ENCODE measurements at regions not wholly inside any gene's neighbourhood (a gene's known extent, or its start where the extent isn't known, plus 50 kb on each side); places are given as distances from the start of the nearest gene placed in this dataset.

- no peaks in the 10 kb centered on the region for H3K27me3 Mint-ChIP-seq (ENCODE audit: insufficient read depth)
- H3K9me3 Mint-ChIP-seq: no peaks in the 10 kb centered on the region
- H3K4me1 ChIP-seq (ENCODE audit: control insufficient read depth, insufficient read depth, low read length): no peaks in the 10 kb centered on the region
Measured at GRCh38 chr1:79551321-79551720, 544.8 kb upstream of the ADGRL4 start.

GRCh38 chr1:79550402-79550801 lies 543.9 kb upstream of the ADGRL4 start:
- Histone ChIP-seq H3K4me1 (ENCODE audit: control insufficient read depth, insufficient read depth, low read length) (no peaks in the 10 kb centered on the region), H3K27ac (ENCODE audit: low read depth, low read length) (no peak overlapping the region), H3K27me3 (ENCODE audit: control insufficient read depth, insufficient read depth, low read length, poor library complexity, severe bottlenecking) (no peaks in the 10 kb centered on the region), H3K9ac (ENCODE audit: extremely low read depth, low read length, poor library complexity, severe bottlenecking) (no peak overlapping the region), H3K9me3 (ENCODE audit: control insufficient read depth, low read length) (no peaks in the 10 kb centered on the region), H3K36me3 (ENCODE audit: control insufficient read depth, insufficient read depth, low read length) (no peaks in the 10 kb centered on the region), H3K4me3 (ENCODE audit: low read length) (no peak overlapping the region)
- 98 to 100% methylated on average over 1 to 6 of the region's 6 CpGs for WGBS, 2 experiments (ENCODE audit: insufficient coverage in 1 of 2, insufficient read length in 1 of 2)
- no peaks in the 10 kb centered on the region for H3K27me3 Mint-ChIP-seq (ENCODE audit: insufficient read depth)
- no peak for TF ChIP-seq CTCF (conservative IDR thresholded peaks at IDR 0.05)
- H3K4me1 Mint-ChIP-seq: no peaks in the 10 kb centered on the region
- H3K4me3 Mint-ChIP-seq: no peak overlapping the region
- H3K36me3 Mint-ChIP-seq (ENCODE audit: low read depth): no peaks in the 10 kb centered on the region
- no peak overlapping the region for H3K27ac Mint-ChIP-seq
- DNase-seq: no peak
- H3K9me3 Mint-ChIP-seq: no peaks in the 10 kb centered on the region

More at GRCh38 chr1:79551321-79551720, 544.8 kb upstream of the ADGRL4 start:
- Mint-ChIP-seq H3K4me1 (no peaks in the 10 kb centered on the region), H3K36me3 (ENCODE audit: low read depth) (no peaks in the 10 kb centered on the region), H3K27ac (no peak overlapping the region), H3K4me3 (no peak overlapping the region)
- no peaks in the 10 kb centered on the region for H3K9me3 ChIP-seq (ENCODE audit: control insufficient read depth, low read length)
- no peak for TF ChIP-seq CTCF (conservative IDR thresholded peaks at IDR 0.05)
- no peaks in the 10 kb centered on the region for H3K36me3 ChIP-seq (ENCODE audit: control insufficient read depth, insufficient read depth, low read length)
- H3K4me3 ChIP-seq (ENCODE audit: low read length): no peak overlapping the region
- H3K27ac ChIP-seq (ENCODE audit: low read depth, low read length): no peak overlapping the region
- DNase-seq: no peak
- 50 to 64% methylated on average over 2 to 3 of the region's 3 CpGs for WGBS, 2 experiments (ENCODE audit: insufficient coverage in 1 of 2, insufficient read length in 1 of 2)
- H3K27me3 ChIP-seq (ENCODE audit: control insufficient read depth, insufficient read depth, low read length, poor library complexity, severe bottlenecking): no peaks in the 10 kb centered on the region
- no peak overlapping the region for H3K9ac ChIP-seq (ENCODE audit: extremely low read depth, low read length, poor library complexity, severe bottlenecking)

- Mint-ChIP-seq H3K9me3 (no peaks in the 10 kb centered on the region), H3K27ac (no peak overlapping the region), H3K4me1 (no peaks in the 10 kb centered on the region), H3K36me3 (ENCODE audit: low read depth) (no peaks in the 10 kb centered on the region), H3K27me3 (ENCODE audit: insufficient read depth) (no peaks in the 10 kb centered on the region), H3K4me3 (no peak overlapping the region)
- Histone ChIP-seq H3K4me1 (ENCODE audit: control insufficient read depth, insufficient read depth, low read length) (no peaks in the 10 kb centered on the region), H3K9ac (ENCODE audit: extremely low read depth, low read length, poor library complexity, severe bottlenecking) (no peak overlapping the region), H3K27ac (ENCODE audit: low read depth, low read length) (no peak overlapping the region), H3K9me3 (ENCODE audit: control insufficient read depth, low read length) (no peaks in the 10 kb centered on the region), H3K36me3 (ENCODE audit: control insufficient read depth, insufficient read depth, low read length) (no peaks in the 10 kb centered on the region), H3K4me3 (ENCODE audit: low read length) (no peak overlapping the region), H3K27me3 (ENCODE audit: control insufficient read depth, insufficient read depth, low read length, poor library complexity, severe bottlenecking) (no peaks in the 10 kb centered on the region)
- no peak for DNase-seq
- 76 to 87% methylated on average over 2 of the region's 2 CpGs for WGBS, 2 experiments (ENCODE audit: insufficient coverage in 1 of 2, insufficient read length in 1 of 2)
- TF ChIP-seq CTCF (conservative IDR thresholded peaks at IDR 0.05): no peak
Measured at GRCh38 chr1:79549201-79549600, 542.7 kb upstream of the ADGRL4 start.

All from endodermal cell (in vitro differentiated cells).